HG03432 (cell line): ENCODE measurements at regions not wholly inside any gene's neighbourhood (a gene's known extent, or its start where the extent isn't known, plus 50 kb on each side); places are given as distances from the start of the nearest gene placed in this dataset.
"Not testable (repeated sequence)": the region's sequence is repeated elsewhere in the genome, so short reads cannot be mapped to it uniquely, and the experiment has no call there.

ENCODE experiments used
- ATAC-seq: cut with Tn5 transposase; IDR thresholded peaks from one replicate; pipeline ENCODE4 v1.9.1; 2021; ENCODE audit warnings: mild to moderate bottlenecking, moderate library complexity; ENCODE audit not compliant: unreplicated experiment

GRCh38 chr12:83515306-83516026 is 828.8 kb downstream of the TMTC2 start:
- ATAC-seq, result no peak

- ATAC-seq, result no peak
Measured at GRCh38 chr12:83514372-83514771, 827.7 kb downstream of the TMTC2 start.

DNA sequence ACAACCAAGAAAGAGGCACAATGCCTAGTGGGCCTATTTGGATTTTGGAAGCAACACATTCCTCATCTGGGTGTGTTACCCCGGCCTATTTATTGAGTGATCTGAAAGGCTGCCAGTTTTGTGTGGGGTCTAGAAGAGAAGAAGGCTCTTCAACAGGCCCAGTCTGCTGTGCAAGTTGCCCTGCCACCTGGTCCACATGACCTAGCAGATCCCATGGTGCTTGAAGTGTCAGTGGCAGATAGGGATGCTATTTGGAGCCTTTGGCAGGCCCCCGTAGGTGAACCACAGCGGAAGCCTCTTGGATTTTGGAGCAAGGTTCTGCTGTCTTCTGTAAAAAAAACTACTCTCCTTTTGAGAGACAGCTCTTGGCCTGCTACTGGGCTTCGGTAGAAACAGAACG is 820.1 kb downstream of the TMTC2 start:
- ATAC-seq, result no peak

DNA sequence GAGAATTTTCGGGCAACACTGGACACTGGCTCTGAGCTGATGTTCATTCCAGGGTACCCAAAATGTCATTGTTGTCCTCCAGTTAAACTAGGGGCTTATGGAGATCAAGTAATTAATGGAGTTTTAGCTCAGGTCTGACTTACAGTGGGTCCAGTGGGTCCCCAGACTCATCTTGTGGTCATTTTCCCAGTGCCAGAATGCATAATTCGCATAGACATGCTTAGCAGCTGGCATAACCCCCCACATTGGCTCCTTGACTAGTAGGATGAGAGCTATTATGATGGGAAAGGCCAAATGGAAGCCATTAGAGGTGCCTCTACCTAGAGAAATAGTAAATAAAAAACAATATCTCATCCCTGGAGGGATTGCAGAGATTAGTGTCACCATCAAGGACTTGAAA is 818.9 kb downstream of the TMTC2 start:
- ATAC-seq, result no peak

GRCh38 chr12:83499894-83500293 is 813.2 kb downstream of the TMTC2 start:
- ATAC-seq, result not testable (repeated sequence)

GRCh38 chr12:83477696-83478095 is 791.0 kb downstream of the TMTC2 start:
- ATAC-seq, result no peak

DNA sequence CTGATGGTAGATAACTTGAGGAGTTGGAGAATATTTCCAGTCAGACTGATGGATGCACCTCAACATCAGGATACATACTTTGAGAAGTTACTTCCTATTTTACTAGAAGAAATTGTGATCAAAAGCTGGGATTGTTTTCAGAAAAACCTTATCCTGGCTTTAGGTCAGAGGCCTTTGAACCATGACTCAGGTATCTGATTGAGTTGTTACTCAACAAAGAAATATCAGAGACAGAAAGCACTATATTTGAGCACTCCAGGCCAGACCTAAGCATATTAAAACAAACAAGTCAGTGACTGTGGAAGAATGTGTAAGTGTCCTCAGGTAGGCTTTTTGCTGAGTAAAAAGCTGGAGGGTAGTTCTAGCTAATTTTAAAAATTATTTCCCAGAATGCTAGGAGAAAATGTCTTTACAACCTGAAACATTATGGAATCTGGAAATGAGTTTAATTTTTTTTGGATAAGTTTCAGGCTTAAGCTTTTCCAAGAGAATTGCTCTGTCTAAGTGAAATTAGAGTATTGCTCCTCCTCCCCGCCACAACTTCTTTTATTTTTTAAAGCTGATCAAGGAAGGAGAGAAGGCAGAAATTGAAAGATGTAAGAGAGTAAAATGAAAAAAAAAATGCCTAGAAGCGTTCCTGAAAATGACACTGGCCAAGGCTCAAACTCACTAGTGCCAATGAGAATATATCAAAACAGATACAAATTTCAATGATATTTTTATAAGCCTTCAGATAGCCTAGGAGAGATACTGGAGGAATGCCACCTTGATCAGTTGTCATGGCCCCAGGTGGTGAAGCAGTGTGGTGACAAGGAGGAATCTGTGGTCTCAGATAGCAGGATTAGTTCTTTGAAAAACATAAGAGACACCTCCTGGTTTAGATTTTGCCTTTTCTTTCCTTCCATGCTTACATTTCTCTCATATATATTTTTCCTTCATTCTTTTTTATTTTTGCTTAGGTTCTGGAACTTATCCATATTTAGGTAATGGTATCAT is 790.3 kb downstream of the TMTC2 start:
- ATAC-seq, result no peak

- ATAC-seq, result no peak
Measured at GRCh38 chr12:83476006-83476405, 789.3 kb downstream of the TMTC2 start.

- no peak for ATAC-seq
Measured at GRCh38 chr12:83474369-83474768, 787.7 kb downstream of the TMTC2 start.

- peak; percentile 96 for ATAC-seq
Measured at GRCh38 chr12:83473408-83474095, 786.8 kb downstream of the TMTC2 start.

DNA sequence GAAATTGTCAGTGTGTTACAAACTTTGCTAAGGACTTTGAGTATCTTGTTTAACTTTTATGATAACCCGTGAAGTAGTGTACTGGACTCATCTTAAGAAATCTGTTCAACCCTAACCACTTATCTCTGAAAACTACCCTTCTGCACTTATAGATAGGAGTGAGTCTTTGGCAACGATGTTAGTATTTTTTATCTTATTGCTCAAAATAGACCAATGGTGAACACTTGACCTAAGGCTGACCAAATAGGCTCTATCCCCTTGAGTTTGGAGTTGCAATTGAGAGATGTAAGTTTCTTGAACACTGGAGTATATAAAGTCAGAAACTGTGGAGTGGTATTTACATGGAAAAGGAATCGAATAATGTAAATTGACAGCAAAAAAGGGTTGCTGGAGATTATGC is 786.1 kb downstream of the TMTC2 start:
- ATAC-seq, result no peak

DNA sequence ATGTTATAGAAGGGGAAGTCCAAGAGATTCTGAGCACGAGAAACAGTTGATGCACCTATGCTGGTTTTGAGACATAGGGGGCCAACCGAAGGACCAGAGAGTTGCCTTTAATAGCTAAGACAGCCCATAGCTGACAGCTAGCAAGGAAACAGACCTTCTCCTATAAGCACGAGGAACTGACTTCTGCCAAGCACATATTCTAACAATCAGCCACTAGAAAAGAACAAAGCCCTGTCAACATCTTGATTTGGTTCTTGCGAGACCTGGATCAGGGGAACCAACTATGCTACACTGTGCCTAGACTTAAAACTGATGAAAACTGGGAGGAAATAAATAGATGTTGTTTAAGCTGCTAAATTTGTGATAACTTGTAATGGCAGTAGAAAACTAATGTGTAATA is 785.6 kb downstream of the TMTC2 start:
- ATAC-seq, result no peak

- no peak for ATAC-seq
Measured at GRCh38 chr12:83471341-83471740, 784.6 kb downstream of the TMTC2 start.

DNA sequence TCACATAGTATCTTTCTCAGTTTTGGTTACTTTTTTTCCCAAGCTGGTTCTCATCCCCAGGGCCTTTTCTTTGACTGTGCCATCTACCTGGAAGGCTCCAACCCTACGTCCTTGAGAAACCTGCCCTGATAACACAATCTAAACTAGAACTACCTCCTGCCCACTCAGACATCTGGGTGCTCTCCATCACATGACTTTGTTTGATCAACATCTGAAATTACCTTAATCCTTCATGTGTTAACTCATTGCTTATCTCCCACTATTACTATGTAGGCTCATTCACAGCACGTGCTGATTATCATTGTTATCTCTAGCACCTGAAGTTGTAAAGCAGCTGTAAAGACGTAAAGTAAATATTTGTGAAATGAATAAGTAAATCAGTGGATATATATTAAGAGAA is 784.0 kb downstream of the TMTC2 start:
- no peak for ATAC-seq

DNA sequence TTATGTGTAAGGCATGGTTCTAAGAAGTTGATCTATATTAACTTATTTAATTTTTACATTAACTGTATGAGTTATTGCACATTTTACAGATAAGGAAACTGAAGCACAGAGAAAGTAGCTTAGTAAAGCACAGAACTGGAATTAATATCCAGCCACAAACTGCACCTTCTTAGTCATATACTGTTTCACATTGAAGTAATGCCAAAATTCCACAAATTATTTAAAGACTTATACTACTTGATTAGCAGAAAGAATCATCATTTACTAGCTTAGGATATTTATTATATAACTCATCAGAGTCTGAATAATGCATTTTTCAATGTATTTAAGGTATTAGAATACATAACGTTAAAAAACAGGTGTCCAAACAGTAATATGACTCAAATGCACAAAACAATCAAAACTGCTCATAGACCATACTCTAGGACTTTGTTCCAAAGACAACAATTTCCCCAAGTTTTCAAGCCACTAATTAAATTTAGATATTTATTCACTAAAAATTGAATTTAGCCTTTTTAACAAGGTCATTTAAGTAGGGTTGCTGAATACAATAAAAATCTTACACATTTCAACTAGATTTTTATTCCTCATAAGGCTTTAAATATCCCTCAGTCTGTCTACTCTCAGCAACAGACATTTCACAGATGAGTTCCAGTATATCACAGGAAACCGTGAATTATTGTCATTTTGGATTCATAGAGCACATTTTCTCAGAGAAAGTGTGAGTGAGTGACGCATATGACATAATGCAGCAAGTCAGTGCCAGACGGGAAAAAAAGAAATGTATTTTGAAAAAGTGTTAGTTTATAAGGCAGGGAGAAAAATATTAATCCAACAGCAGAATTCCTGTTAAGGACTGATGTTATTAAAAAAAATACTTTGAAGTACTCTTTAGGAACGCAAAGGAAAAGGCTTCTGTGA is 782.5 kb downstream of the TMTC2 start:
- no peak for ATAC-seq

- no peak for ATAC-seq
Measured at GRCh38 chr12:83465632-83466031, 778.9 kb downstream of the TMTC2 start.

GRCh38 chr12:83462419-83462818 is 775.7 kb downstream of the TMTC2 start:
- peak; percentile 46 for ATAC-seq

- no peak for ATAC-seq
Measured at GRCh38 chr12:83461336-83461935, 774.7 kb downstream of the TMTC2 start.

DNA sequence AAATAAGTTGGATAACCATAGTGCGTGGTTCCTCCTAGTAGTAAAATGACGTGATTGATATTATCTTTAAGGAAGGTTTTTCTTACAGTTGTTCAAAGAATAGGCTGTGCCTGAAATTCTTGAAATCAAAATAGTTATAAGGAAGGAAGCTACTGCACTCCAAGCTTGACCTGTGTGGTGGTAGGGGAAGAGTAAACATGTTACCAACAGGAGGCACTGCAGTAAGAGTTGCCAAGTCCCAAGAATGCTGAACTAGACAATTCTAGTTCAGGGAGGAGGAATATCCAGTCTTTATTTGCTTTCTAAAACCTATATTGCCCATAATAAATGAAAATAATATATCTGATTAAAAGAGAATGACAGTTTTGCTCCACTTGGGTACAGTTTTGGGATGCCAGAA is 764.5 kb downstream of the TMTC2 start:
- no peak for ATAC-seq

DNA sequence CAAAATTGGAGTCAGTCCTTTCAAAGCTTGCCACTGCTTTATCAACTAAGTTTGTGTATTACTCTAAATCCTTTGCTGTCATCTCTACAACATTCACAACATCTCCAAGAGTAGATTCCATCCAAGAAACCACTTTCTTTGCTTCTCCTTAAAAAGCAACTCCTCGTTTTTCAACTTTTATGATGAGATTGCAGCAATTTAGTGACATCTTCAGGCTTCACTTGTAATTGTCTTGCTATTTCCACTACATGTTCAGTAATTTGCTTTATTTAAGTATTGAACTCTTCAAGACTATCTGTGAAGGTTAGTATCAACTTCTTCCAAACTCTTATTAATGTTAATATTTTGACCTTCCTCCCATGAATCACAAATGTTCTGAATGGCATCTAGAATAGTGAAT is 747.9 kb downstream of the TMTC2 start:
- no peak for ATAC-seq
